HepG2 (cell line): ENCODE measurements at regions not wholly inside any gene's neighbourhood (a gene's known extent, or its start where the extent isn't known, plus 50 kb on each side); places are given as distances from the start of the nearest gene placed in this dataset.
"Not testable (repeated sequence)": the region's sequence is repeated elsewhere in the genome, so short reads cannot be mapped to it uniquely, and the experiment has no call there.

Experiments
- BRCA1 ChIP-seq: sonication (generic); formaldehyde crosslinking; IDR thresholded peaks from 2 replicates; pipeline ENCODE4 v1.4.0; 2020; ENCODE audit warnings: missing genetic modification reagents
- EHMT2 ChIP-seq: fragments of 200-600 bp; sonication (generic); IDR thresholded peaks from 2 replicates; pipeline ENCODE4 v1.7.0; 2017; ENCODE audit warnings: antibody characterized with exemption, low read depth, low read length, borderline replicate concordance
- GABPA ChIP-seq, 2 experiments: IDR thresholded peaks; 2 replicates each; pipeline ENCODE4 v1.6.1; 2011 to 2016; ENCODE audit warnings: low read depth in 2 of 2, low read length in 1 of 2, missing biosample characterization in 1 of 2, missing genetic modification characterization in 1 of 2
- HOXA7 ChIP-seq: sonication (generic); formaldehyde crosslinking; IDR thresholded peaks from 2 replicates; pipeline ENCODE4 v1.8.1; 2022; ENCODE audit warnings: mild to moderate bottlenecking, missing genetic modification reagents, moderate library complexity
- KDM5B ChIP-seq: sonication (generic); formaldehyde crosslinking; IDR thresholded peaks from 2 replicates; pipeline ENCODE4 v1.4.0; 2020; ENCODE audit warnings: missing genetic modification reagents, mild to moderate bottlenecking, borderline replicate concordance
- MAZ ChIP-seq, 2 experiments: sonication (generic) in 1 of 2; formaldehyde crosslinking in 1 of 2; IDR thresholded peaks; 2 replicates each; pipeline versions ENCODE4 v1.5.0 to v1.6.1; 2012 to 2020; ENCODE audit warnings: low read depth in 2 of 2, mild to moderate bottlenecking in 2 of 2, borderline replicate concordance in 1 of 2, improper control_type of control experiment in 1 of 2, low read length in 1 of 2, missing genetic modification reagents in 1 of 2, moderate library complexity in 1 of 2
- POLR2A ChIP-seq, 2 experiments: IDR thresholded peaks; 2 replicates each; pipeline ENCODE4 v1.6.1; 2011; ENCODE audit warnings: low read depth in 2 of 2, low read length in 2 of 2, mild to moderate bottlenecking in 1 of 2, moderate library complexity in 1 of 2; ENCODE audit not compliant: insufficient read depth in 1 of 2
- RAD21 ChIP-seq: fragments of 450-650 bp; formaldehyde crosslinking; IDR thresholded peaks from 2 replicates; pipeline ENCODE4 v1.5.0; 2020; ENCODE audit warnings: mild to moderate bottlenecking
- SKIL ChIP-seq: sonication (generic); formaldehyde crosslinking; IDR thresholded peaks from 2 replicates; pipeline ENCODE4 v1.8.0; 2022; ENCODE audit warnings: missing genetic modification reagents, mild to moderate bottlenecking, moderate library complexity, borderline replicate concordance
- TF ChIP-seq, protein P1 (sequence below): sonication (generic); formaldehyde crosslinking; IDR thresholded peaks from 2 replicates; pipeline ENCODE4 v1.4.0; 2020; ENCODE audit warnings: missing genetic modification reagents

DNA sequence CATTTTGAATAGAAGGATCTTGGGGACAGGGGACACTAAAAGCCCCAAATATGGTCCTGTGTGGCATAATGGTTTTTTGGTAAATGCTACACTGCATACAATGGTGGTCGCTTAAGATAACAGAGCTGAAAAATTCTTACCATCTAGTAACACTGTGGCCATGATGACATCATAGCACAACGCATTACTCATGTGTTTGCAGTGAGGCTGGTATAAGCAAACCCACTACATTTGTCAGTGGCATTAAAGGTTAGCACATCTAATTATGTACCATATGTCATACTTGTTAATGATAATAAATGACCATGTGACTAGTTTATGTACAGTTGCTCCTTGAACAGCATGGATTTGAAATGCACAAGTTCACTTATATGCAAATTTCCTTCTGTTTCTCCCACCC is 188.4 kb upstream of the TPTE start:
- TF ChIP-seq HOXA7 (CRISPR knock-in tag); MAZ (IDR thresholded peaks at IDR 0.05; ENCODE audit: borderline replicate concordance, low read depth, low read length); MAZ (CRISPR knock-in tag; IDR thresholded peaks at IDR 0.05; ENCODE audit: low read depth); RAD21 (CRISPR knock-in tag); BRCA1 (CRISPR knock-in tag); GABPA (IDR thresholded peaks at IDR 0.05; ENCODE audit: low read depth, low read length); GABPA (CRISPR knock-in tag; IDR thresholded peaks at IDR 0.05; ENCODE audit: low read depth); EHMT2; KDM5B (CRISPR knock-in tag); POLR2A (IDR thresholded peaks at IDR 0.05; ENCODE audit: insufficient read depth in 1 of 2, low read depth in 2 of 2, low read length in 2 of 2); SKIL (CRISPR knock-in tag): not testable (repeated sequence)
- TF ChIP-seq, protein P1, sequence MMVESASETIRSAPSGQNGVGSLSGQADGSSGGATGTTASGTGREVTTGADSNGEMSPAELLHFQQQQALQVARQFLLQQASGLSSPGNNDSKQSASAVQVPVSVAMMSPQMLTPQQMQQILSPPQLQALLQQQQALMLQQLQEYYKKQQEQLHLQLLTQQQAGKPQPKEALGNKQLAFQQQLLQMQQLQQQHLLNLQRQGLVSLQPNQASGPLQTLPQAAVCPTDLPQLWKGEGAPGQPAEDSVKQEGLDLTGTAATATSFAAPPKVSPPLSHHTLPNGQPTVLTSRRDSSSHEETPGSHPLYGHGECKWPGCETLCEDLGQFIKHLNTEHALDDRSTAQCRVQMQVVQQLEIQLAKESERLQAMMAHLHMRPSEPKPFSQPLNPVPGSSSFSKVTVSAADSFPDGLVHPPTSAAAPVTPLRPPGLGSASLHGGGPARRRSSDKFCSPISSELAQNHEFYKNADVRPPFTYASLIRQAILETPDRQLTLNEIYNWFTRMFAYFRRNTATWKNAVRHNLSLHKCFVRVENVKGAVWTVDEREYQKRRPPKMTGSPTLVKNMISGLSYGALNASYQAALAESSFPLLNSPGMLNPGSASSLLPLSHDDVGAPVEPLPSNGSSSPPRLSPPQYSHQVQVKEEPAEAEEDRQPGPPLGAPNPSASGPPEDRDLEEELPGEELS (CRISPR knock-in tag): not testable (repeated sequence)
